ENCODE measurements at regions not wholly inside any gene's neighbourhood (a gene's known extent, or its start where the extent isn't known, plus 50 kb on each side); places are given as distances from the start of the nearest gene placed in this dataset.

DNA sequence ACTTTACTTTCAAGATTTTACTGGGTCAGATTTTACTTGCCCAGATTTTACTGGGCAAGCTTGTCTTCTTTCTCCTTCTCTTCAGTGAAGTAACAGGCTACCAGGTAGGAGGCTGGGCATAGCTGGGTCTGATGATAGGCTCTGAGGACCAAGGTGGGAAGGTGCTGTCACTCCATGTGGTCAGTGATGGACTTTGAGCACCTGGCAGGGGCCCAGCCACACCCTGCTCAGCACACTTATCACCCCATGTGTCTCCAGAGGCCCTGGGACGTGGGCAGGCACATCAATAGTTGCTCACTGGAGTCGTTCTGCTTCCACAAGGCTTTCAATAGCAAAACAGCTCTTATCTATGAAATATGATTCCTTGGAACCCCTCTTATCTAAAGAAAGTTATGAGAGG, 70.5 kb upstream of the GPR26 start:
- Histone ChIP-seq H3K27me3 (peaks cover 0 to 10% (median 0%) of the 10 kb centered on the region in 9 donors), H3K4me3 (no peak overlapping the region), H3K9me3 (peaks cover 0 to 16% (median 0%) of the 10 kb centered on the region in 12 donors), H3K4me1 (no peaks in the 10 kb centered on the region), H3K27ac (no peak overlapping the region), H3K36me3 (no peaks in the 10 kb centered on the region)
- ATAC-seq, result no peak
- WGBS, 4 donors, result 13 to 20% (median 18%) methylated on average over 2 of the region's 2 CpGs
- TF ChIP-seq POLR2A (IDR thresholded peaks at IDR 0.05), result no peak
- DNase-seq, result no peak
- intact Hi-C loops (cut with DNase I), result no loop called here

DNA sequence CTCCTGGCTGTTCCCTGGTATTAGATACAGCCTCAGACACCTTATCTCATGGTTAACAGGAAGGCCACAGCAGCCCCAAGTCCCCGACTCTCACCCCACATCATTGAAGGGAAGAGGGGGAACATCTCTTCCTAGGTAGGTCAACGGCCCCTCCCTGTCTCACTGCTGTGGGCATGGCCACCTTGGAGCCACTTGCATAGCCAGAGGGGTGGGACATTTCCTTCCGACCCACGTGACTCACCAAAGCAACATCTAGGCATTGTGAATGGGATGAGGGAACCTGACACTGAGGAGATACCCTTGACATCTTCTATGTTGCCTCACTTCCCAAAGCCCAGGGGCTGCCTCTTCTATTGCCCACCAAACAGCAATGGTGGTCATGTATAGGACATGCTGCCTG, 68.5 kb upstream of the GPR26 start:
- DNase-seq (no peak), ATAC-seq (no peak)
- H3K36me3 ChIP-seq, result no peaks in the 10 kb centered on the region
- H3K9me3 ChIP-seq, result peaks cover 0 to 23% (median 4%) of the 10 kb centered on the region in 12 donors
- no peak for TF ChIP-seq POLR2A (IDR thresholded peaks at IDR 0.05)
- TF ChIP-seq, protein P1, sequence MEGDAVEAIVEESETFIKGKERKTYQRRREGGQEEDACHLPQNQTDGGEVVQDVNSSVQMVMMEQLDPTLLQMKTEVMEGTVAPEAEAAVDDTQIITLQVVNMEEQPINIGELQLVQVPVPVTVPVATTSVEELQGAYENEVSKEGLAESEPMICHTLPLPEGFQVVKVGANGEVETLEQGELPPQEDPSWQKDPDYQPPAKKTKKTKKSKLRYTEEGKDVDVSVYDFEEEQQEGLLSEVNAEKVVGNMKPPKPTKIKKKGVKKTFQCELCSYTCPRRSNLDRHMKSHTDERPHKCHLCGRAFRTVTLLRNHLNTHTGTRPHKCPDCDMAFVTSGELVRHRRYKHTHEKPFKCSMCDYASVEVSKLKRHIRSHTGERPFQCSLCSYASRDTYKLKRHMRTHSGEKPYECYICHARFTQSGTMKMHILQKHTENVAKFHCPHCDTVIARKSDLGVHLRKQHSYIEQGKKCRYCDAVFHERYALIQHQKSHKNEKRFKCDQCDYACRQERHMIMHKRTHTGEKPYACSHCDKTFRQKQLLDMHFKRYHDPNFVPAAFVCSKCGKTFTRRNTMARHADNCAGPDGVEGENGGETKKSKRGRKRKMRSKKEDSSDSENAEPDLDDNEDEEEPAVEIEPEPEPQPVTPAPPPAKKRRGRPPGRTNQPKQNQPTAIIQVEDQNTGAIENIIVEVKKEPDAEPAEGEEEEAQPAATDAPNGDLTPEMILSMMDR (IDR thresholded peaks at IDR 0.05), result no peak
- intact Hi-C loops (cut with DNase I), result no loop called here
- no peak overlapping the region for H3K4me3 ChIP-seq
- no peak overlapping the region for H3K27ac ChIP-seq
- no peaks in the 10 kb centered on the region for H3K4me1 ChIP-seq
- 58 to 83% (median 79%) methylated on average over 2 to 4 of the region's 4 CpGs for WGBS, 4 donors
- peaks cover 0 to 4% (median 0%) of the 10 kb centered on the region in 9 donors for H3K27me3 ChIP-seq

DNA sequence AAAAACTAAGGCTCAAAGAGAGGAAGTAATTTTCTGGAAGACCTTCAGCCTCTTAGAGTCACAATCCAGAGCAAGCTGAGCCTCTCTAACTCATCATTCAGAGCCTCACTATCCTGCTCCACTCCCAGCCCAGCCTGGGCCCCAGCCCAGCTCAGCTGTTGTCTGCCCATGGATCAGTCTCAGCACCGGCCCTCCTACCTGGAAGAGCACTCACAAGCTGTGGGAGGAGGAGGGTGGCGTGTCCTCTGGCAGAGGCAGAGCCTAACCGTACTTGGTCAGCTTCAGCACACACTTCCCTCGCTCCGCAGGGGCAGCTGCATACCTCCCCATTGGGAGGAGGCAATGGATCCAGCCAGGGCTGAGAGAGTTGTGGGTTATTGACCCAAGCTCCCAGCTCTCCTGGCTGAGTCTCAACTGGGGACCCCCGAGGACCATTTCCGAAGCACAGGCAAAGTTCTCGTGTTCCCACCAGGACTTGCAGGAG, 66.7 kb upstream of the GPR26 start:
- no peak overlapping the region for H3K4me3 ChIP-seq
- H3K9me3 ChIP-seq, result peaks cover 0 to 19% (median 4%) of the 10 kb centered on the region in 12 donors
- H3K4me1 ChIP-seq, result no peaks in the 10 kb centered on the region
- TF ChIP-seq, protein P1 (IDR thresholded peaks at IDR 0.05), result no peak
- no peak for TF ChIP-seq POLR2A (IDR thresholded peaks at IDR 0.05)
- WGBS, 4 donors, result 60 to 78% (median 73%) methylated on average over 8 of the region's 8 CpGs
- no peaks in the 10 kb centered on the region for H3K36me3 ChIP-seq
- no peak for ATAC-seq
- DNase-seq, result peak in 1 of 5 donors; percentile 11
- no peak overlapping the region for H3K27ac ChIP-seq
- intact Hi-C loops (cut with DNase I), result no loop called here
- H3K27me3 ChIP-seq, result peaks cover 0 to 15% (median 0%) of the 10 kb centered on the region in 9 donors

DNA sequence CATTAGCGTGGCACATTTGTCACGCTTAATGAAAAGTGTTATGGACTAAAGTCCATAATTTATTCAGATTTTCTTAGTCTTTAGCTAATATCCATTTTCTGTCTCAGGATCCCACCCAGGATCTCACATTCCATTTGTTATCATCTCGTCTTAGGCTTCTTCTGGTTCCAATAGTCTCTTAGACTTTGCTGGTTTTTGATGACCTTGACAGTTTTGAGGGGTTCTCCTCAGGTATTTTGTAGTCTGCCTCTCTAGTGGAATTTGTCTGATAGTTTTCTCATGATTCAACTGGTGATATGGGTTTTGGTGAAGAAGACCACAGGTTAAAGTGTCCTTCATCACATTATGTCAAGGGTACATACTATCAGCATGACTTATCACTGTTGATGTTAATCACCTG, 66.0 kb upstream of the GPR26 start:
- ATAC-seq (no peak), DNase-seq (no peak)
- H3K36me3 ChIP-seq, result no peaks in the 10 kb centered on the region
- 74 to 82% (median 80%) methylated on average over 3 of the region's 3 CpGs for WGBS, 4 donors
- H3K4me3 ChIP-seq, result no peak overlapping the region
- no peaks in the 10 kb centered on the region for H3K4me1 ChIP-seq
- H3K27me3 ChIP-seq, result peaks cover 0 to 17% (median 0%) of the 10 kb centered on the region in 9 donors
- intact Hi-C loops (cut with DNase I), result no loop called here
- peaks cover 0 to 19% (median 4%) of the 10 kb centered on the region in 12 donors for H3K9me3 ChIP-seq
- H3K27ac ChIP-seq, result no peak overlapping the region
- TF ChIP-seq POLR2A (IDR thresholded peaks at IDR 0.05), result no peak

DNA sequence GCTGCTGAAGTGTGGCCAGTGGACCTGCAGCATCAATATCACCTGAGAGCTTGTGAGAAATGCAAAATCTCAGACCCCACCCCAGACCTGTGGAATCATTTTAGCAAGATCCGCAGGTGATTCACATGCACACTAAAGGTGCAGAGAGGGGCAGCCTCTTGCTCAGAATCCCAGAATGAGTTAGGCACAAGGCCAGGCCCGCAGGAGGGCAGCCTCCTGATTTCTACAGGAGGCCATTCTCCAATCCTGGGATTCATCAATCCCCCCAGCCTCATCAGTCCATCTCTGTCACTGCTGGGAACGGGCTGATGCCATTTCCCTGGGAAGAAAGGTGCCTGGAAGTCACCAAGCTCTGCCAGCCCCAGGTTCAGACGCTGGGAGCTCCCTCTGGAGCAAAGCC, 63.0 kb upstream of the GPR26 start:
- 45 to 52% (median 51%) methylated on average over 3 to 4 of the region's 4 CpGs for WGBS, 4 donors
- Histone ChIP-seq H3K27ac (no peak overlapping the region), H3K4me3 (no peak overlapping the region), H3K27me3 (peaks cover 0 to 19% (median 0%) of the 10 kb centered on the region in 9 donors), H3K36me3 (no peaks in the 10 kb centered on the region), H3K9me3 (peaks cover 0 to 19% (median 4%) of the 10 kb centered on the region in 12 donors), H3K4me1 (no peaks in the 10 kb centered on the region)
- ATAC-seq, result no peak
- intact Hi-C loops (cut with DNase I), result no loop called here
- TF ChIP-seq POLR2A (IDR thresholded peaks at IDR 0.05), result no peak
- TF ChIP-seq, protein P1 (IDR thresholded peaks at IDR 0.05), result no peak
- peak in 1 of 5 donors; percentile 1 for DNase-seq
